Hematopoietic multipotent progenitor cell treated with erythropoietin and hydrocortisone succinate and interleukin-3 and kit ligand, for 8 days (in vitro differentiated cells): ENCODE measurements at regions not wholly inside any gene's neighbourhood (a gene's known extent, or its start where the extent isn't known, plus 50 kb on each side); places are given as distances from the start of the nearest gene placed in this dataset.

Source experiments
- DNase-seq: peaks from one replicate; pipeline ENCODE4 v3.0.0-alpha.2; 2015

DNA sequence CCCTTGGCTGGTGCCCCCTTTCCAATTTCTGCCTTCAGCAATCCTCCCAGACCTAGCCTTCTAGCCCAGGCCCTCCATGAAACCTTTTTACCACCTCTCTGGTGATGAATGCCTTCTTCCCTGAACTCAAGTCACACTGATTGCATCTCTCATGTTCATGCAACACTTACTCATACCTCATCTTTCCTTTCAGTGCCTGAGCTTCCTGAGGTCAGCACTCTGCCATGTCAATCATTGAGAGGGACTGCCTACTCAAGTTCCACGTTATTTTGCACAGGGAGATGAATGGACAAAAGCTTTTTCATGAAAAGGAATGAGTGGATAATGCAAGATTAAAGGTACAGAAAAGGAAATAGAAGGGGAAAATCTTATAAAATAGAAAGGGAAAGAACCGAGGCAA lies 60.1 kb upstream of the PLEKHG1 start:
- no peak for DNase-seq

DNA sequence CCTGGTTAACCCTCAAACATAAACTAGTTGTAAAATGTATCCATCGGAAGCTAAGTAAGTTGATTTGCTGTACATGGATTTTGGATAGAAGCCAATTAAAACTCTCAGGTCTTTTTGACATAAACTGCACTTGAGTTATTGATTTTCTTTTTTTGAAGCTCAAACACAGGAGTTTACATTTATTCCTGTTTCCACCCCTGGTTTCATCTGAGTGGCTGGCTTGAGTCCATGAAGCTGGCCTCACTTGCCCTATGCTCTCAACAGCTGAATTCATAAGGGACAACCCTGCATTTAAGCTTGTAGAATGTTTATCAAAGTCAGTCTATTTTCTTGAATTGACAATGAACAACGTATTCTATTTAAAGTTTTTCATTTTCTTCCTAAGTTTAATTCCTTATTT lies 58.1 kb upstream of the PLEKHG1 start:
- DNase-seq: no peak

DNA sequence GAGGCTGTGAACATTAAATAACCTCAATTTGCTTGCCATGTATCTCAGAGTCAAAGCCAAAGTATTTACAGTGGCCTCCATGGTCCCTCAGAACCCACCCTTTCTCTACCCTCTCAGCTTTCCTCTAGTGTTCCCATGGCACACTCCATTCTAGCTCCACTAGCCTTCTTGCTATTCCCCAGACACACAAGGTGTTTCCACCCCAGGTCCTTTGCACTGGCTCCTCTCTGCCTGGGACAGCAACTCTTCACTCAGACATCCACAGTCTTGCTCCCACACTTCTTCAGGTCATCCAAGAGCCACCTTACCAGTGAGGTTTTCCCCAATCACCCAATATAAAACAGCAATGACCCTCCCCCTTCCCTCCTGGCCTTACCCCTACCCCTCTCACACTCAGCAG lies 56.5 kb upstream of the PLEKHG1 start:
- DNase-seq: no peak

DNA sequence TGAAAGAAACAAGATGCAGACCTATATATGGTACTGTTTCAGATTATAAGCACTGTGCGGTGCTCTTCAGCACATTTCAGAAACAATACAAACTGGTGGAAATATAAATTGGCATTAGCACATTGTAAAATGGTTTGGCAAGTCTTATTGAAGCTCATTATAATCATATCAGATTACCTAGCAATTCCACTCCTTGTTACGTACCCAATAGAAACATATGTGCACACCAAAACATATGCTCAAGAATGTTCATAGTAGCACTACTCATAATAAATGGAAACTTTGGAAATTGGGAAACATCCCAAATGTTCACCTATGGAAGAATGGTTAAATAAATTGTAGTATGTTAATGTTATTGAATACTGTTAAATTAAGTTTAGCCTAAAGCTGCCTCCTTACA lies 54.9 kb upstream of the PLEKHG1 start:
- DNase-seq: no peak

DNA sequence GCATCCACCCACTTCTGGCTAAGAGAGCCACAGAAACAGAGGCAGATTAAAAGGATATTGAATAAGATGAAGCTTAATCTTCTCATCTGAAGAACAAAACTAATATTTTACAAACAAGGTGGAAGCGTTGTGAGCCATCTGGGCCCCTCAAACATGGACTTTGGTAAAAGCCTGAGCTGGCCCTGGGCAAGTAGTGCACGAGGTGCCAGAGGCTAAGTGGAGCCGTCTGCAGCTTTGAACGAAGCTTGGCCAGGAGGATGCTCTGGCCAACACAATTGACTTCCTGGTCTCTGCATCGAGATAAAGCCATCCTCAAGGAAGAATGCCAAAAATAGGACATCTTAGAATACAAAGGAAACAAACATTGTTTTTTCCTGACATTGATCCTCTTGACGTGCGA lies 53.2 kb upstream of the PLEKHG1 start:
- no peak for DNase-seq

DNA sequence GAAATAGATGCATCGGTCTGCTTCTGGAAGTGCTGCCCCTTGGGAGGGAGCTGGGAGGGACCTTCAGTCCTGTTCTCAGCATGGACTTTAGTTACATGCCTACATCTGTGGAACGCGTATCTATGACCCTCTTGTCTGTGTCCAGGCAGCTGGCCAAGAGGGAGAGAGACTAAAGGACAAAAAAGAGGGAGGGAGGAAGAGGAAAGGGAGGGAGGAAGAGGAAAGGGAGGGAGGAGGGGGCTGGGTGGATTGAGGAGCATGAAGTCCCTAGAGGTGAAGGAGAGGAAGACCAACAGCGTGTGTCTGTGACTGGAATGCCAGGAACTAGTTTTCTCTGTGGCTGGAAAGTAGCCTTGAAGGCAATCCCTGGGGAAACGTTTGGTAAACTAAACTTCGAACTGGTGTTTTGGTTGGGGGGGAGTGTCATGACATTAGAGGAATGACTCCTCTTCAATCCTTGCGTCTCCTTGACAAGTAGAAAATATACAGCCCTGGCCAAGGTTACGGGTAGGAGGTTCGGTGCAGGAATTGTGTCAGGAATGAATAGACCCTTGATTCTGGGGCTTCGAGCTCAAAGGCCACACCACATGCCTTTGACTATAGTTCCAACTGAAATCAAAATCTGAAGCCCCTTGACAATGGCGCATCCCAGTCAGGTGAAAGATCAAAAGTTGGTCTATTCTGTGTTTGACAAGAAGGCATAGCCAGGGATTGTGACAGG lies 52.0 kb upstream of the PLEKHG1 start:
- DNase-seq: no peak

DNA sequence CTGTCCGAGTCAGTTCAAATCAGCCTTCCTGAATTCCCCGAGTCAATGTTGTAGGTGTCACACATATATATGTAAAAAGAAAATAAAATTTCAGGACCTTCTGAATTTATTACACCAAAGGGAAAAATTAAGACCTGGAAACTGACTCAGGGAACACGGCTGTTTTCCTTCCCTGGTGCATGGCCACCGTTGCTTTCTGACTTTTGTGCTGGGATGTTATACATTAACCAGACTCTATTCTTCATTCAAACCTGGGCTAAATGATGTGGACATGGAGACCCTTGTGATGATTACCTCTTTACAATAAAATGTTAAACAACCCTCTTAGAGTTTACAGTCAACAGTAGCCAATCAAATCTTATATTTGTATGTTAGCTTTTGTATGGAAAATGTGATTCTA lies 51.4 kb upstream of the PLEKHG1 start:
- DNase-seq: no peak

DNA sequence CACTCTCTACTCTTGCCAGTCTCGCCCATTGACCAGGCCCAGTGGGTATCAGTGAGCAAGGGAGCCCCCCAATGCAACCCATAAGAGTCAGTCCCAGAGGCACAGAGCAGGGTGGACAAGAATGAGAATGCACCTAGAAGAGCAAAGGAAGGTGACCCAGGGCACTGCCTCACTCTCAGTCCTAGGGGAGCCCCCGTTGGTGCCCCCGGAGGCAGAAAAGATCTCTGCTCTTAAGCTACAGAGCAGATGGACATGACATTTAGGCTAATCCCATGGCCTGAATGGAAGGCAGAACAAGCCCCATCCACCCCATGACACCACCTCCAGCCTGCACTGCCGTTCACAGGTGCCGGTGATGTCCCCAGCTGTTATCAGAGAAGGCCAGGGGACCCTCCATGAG lies 50.7 kb upstream of the PLEKHG1 start:
- no peak for DNase-seq

DNA sequence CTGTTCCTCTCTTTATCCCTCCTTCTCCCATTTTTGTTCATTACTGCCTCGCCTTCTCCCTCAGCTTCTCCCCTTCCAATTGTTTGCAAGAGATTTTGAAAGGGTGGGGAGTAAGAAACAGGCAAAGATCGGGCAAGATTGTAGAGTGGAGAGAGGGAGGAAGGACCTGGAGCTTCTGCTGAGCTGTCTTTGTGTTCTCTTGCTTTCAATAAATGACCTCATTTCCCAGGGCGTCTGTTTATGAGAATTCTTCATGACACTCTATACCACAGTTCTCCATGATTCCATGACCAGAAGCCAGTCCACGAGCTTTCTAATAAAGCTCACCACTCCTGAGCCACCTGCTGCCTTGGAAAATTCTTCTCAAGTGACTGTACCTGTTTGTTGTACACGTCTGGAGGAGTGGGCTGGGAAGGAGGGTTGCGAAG lies 50.0 kb upstream of the PLEKHG1 start:
- DNase-seq: no peak
